ENCODE measurements at regions not wholly inside any gene's neighbourhood (a gene's known extent, or its start where the extent isn't known, plus 50 kb on each side); places are given as distances from the start of the nearest gene placed in this dataset.

DNA sequence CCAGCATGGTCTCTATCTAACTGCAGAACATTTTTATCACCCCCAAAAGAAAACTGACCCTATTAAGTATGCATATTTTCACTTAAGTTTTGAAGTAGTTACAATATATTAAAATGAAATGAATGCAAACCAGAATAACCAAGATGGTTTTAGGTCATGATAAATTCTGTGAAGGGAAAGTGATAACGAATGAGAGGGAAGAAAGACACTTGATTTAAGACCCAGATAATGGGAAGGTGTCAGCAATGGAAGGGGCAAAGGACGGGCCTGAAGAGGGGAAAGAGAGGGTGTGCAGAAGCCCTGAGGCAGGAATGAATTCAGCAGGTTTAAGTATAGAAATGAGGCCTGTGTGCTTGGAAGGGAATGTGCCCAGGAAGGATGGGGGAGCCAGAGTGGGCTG lies 61.1 kb upstream of the IGFBP3 start:
- TF ChIP-seq, protein P1, sequence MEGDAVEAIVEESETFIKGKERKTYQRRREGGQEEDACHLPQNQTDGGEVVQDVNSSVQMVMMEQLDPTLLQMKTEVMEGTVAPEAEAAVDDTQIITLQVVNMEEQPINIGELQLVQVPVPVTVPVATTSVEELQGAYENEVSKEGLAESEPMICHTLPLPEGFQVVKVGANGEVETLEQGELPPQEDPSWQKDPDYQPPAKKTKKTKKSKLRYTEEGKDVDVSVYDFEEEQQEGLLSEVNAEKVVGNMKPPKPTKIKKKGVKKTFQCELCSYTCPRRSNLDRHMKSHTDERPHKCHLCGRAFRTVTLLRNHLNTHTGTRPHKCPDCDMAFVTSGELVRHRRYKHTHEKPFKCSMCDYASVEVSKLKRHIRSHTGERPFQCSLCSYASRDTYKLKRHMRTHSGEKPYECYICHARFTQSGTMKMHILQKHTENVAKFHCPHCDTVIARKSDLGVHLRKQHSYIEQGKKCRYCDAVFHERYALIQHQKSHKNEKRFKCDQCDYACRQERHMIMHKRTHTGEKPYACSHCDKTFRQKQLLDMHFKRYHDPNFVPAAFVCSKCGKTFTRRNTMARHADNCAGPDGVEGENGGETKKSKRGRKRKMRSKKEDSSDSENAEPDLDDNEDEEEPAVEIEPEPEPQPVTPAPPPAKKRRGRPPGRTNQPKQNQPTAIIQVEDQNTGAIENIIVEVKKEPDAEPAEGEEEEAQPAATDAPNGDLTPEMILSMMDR (IDR thresholded peaks at IDR 0.05) = no peak
- TF ChIP-seq POLR2A (IDR thresholded peaks at IDR 0.05) = no peak
- Histone ChIP-seq H3K9me3 (no peaks in the 10 kb centered on the region), H3K4me3 (no peak overlapping the region), H3K27ac (no peak overlapping the region), H3K4me1 (peaks cover 7 to 11% of the 10 kb centered on the region in 2 donors), H3K36me3 (no peaks in the 10 kb centered on the region), H3K27me3 (no peaks in the 10 kb centered on the region)
- intact Hi-C loops (cut with DNase I; ENCODE audit: low total_unique reads) = no loop called here
- no peak for DNase-seq

DNA sequence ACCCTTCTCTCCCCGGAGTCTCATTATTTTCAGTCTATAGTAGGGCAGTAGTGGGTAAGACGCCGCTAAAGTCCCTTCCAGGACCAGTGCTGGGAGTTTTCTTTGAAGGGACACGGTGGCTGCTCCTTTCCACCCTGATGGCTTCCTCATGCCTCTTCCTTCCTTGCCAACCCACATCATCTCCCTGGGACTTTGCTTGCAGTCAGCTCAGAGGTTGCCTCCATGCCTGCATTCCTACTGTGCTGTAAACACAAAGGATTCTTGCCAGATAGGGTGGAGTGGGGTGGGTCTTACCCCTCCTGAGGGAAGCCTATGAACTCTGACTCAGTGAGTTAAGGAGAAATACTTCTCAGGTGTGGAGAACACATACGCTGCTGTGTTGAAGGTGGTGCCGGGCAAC lies 59.9 kb upstream of the IGFBP3 start:
- no peak for DNase-seq
- H3K9me3 ChIP-seq = no peaks in the 10 kb centered on the region
- H3K27me3 ChIP-seq = no peaks in the 10 kb centered on the region
- intact Hi-C loops (cut with DNase I; ENCODE audit: low total_unique reads) = no loop called here
- no peaks in the 10 kb centered on the region for H3K36me3 ChIP-seq
- no peak overlapping the region for H3K27ac ChIP-seq
- TF ChIP-seq, protein P1 (IDR thresholded peaks at IDR 0.05) = no peak
- TF ChIP-seq POLR2A (IDR thresholded peaks at IDR 0.05) = no peak
- H3K4me1 ChIP-seq = peaks cover 7 to 11% of the 10 kb centered on the region in 2 donors
- H3K4me3 ChIP-seq = no peak overlapping the region

DNA sequence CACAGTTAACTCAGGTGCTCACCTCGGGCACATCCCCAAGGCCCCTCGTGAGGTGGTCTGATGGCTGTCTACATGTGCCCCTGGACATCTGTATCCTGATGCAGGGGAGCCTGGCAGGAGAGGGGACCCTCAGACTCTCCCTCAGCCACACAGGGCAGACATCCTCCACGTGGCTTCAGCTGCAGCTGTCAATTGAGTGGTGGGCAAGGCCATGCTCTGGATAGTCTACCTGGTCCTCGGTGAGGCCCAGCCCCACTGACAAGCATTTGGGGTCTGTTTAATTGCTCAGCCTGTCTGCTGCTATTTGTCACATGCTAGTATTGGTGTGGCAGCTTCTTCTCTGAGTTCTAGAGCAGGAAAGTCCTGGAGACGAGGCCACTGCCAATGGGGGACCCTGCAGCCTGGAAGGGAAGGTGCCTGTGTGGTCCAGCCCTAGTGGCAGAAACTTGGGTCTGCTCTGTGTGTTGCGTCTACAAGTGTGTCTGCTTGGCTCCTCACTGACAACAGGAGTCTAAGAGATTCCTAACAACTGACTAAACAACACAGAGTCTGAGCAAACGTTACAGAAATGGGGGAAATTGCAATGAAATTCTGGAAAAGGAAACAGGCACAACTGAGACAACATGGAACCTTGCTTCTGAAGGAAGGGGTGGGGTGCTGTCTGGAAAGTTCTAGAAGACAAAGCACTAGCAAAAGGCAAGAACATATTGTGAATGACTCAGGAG lies 59.3 kb upstream of the IGFBP3 start:
- Histone ChIP-seq H3K27me3 (no peaks in the 10 kb centered on the region), H3K4me3 (no peak overlapping the region), H3K36me3 (no peaks in the 10 kb centered on the region), H3K9me3 (no peaks in the 10 kb centered on the region), H3K4me1 (peaks cover 7 to 11% of the 10 kb centered on the region in 2 donors), H3K27ac (no peak overlapping the region)
- intact Hi-C loops (cut with DNase I; ENCODE audit: low total_unique reads) = no loop called here
- TF ChIP-seq, protein P1 (IDR thresholded peaks at IDR 0.05) = no peak
- no peak for TF ChIP-seq POLR2A (IDR thresholded peaks at IDR 0.05)
- DNase-seq = no peak

DNA sequence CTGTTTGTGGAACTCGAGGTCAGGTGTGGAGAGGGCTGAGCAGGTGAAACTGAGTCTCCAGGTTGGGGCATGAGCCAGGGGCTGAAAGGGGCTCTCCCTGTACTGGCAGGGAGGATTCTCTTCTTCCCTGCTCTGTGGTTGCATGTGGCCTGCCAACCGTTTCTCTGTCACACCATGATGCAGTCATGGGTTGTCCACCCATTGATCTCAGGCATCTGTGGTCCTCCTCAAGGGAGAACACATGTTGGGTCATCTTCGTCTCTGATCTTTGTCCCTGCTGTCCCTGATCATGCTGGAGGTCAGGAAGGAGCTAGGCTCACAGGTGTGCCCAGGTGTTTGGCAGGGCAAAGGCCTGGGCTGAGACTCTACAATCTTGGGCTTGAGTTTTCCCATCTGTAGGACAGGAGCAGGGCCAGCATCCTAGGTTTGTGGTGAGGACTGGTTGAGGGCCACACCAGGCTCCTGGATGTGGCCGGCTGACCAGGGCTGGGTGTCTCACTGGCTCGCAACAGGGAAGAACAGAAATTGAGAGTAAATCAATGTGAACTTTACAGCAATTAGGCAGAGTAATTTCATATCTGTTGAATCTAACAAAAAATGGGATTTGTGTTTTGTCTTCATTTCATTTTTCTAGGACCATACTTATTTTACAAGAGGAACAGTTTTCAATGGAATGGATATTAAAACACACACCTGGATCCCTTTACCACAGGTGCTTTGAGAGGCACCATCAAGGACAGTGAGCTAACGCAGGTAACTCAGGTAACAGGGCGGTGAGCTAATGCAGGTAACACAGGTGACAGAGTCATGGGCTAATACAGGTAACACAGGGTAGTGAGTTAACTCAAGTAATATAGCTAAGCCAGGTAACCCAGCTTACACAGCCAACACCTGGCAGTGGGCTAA lies 58.5 kb upstream of the IGFBP3 start:
- H3K27ac ChIP-seq = peak overlapping the region; percentile 59 to 65
- no peak overlapping the region for H3K4me3 ChIP-seq
- intact Hi-C loops (cut with DNase I; ENCODE audit: low total_unique reads) = no loop called here
- H3K36me3 ChIP-seq = no peaks in the 10 kb centered on the region
- peaks cover 7 to 11% of the 10 kb centered on the region in 2 donors for H3K4me1 ChIP-seq
- DNase-seq = no peak
- no peaks in the 10 kb centered on the region for H3K27me3 ChIP-seq
- H3K9me3 ChIP-seq = no peaks in the 10 kb centered on the region
- no peak for TF ChIP-seq POLR2A (IDR thresholded peaks at IDR 0.05)
- TF ChIP-seq, protein P1 (IDR thresholded peaks at IDR 0.05) = no peak

DNA sequence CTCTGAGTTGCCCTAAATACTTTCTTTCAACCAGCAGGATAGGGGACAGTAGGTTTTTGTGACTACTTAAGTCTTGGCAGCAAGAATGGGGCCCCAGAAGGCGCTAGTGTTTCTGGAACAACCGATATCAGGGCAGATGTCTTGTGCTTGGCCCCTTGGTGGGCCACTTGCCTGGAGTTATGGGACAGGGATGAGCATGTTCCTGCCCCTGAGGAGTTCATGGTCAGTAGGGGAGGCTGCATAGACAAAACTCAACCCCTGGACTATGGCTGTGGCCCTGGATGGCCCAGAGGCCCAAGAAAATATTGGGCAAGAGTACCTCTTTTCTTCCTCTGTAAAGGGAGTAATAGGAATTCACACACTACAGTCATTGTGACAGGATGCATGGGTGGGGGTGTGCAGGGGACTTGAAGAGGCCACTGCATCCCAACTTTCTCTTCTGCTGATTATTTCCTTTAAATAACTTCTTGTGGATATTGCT lies 57.7 kb upstream of the IGFBP3 start:
- DNase-seq = no peak
- H3K4me3 ChIP-seq = no peak overlapping the region
- intact Hi-C loops (cut with DNase I; ENCODE audit: low total_unique reads) = no loop called here
- H3K27me3 ChIP-seq = no peaks in the 10 kb centered on the region
- no peaks in the 10 kb centered on the region for H3K36me3 ChIP-seq
- H3K27ac ChIP-seq = peak overlapping the region; percentile 59 to 65
- peaks cover 7 to 11% of the 10 kb centered on the region in 2 donors for H3K4me1 ChIP-seq
- TF ChIP-seq, protein P1 (IDR thresholded peaks at IDR 0.05) = no peak
- no peak for TF ChIP-seq POLR2A (IDR thresholded peaks at IDR 0.05)
- no peaks in the 10 kb centered on the region for H3K9me3 ChIP-seq
